ENCODE measurements at regions not wholly inside any gene's neighbourhood (a gene's known extent, or its start where the extent isn't known, plus 50 kb on each side); places are given as distances from the start of the nearest gene placed in this dataset.

DNA sequence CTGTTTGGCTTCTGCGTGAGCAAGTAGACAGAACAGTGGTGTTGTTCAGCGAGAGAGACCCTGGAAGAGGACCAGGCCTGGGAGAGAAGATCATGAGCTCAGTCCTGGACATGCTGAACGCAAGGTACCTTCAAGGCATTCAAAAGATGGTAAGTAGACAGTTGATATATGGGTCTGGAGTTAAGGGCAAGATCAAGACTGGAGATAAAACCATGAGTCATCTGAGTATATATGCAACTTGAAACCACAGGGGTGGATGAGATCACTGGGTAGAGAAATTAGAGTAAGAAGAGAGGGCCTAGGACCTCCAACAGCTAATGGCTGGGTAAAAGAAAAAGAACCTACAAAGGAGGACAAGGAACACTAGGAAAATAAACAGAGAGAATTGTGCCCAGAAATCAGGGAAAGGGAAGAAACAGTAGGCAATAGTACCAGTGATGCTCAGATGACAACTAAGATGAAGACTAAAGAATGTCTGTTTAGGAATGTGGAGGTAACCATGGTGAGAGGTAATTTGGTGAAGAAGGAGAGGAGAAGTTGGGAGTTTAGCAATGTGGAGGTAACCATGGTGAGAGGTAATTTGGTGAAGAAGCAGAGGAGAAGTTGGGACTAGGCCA, 343.2 kb upstream of the ADAMTS9 start (continued):
- TF ChIP-seq, protein P1, sequence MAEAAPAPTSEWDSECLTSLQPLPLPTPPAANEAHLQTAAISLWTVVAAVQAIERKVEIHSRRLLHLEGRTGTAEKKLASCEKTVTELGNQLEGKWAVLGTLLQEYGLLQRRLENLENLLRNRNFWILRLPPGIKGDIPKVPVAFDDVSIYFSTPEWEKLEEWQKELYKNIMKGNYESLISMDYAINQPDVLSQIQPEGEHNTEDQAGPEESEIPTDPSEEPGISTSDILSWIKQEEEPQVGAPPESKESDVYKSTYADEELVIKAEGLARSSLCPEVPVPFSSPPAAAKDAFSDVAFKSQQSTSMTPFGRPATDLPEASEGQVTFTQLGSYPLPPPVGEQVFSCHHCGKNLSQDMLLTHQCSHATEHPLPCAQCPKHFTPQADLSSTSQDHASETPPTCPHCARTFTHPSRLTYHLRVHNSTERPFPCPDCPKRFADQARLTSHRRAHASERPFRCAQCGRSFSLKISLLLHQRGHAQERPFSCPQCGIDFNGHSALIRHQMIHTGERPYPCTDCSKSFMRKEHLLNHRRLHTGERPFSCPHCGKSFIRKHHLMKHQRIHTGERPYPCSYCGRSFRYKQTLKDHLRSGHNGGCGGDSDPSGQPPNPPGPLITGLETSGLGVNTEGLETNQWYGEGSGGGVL (tag by site-specific recombination; IDR thresholded peaks at IDR 0.05): peak; percentile 60
- TF ChIP-seq, protein P2, sequence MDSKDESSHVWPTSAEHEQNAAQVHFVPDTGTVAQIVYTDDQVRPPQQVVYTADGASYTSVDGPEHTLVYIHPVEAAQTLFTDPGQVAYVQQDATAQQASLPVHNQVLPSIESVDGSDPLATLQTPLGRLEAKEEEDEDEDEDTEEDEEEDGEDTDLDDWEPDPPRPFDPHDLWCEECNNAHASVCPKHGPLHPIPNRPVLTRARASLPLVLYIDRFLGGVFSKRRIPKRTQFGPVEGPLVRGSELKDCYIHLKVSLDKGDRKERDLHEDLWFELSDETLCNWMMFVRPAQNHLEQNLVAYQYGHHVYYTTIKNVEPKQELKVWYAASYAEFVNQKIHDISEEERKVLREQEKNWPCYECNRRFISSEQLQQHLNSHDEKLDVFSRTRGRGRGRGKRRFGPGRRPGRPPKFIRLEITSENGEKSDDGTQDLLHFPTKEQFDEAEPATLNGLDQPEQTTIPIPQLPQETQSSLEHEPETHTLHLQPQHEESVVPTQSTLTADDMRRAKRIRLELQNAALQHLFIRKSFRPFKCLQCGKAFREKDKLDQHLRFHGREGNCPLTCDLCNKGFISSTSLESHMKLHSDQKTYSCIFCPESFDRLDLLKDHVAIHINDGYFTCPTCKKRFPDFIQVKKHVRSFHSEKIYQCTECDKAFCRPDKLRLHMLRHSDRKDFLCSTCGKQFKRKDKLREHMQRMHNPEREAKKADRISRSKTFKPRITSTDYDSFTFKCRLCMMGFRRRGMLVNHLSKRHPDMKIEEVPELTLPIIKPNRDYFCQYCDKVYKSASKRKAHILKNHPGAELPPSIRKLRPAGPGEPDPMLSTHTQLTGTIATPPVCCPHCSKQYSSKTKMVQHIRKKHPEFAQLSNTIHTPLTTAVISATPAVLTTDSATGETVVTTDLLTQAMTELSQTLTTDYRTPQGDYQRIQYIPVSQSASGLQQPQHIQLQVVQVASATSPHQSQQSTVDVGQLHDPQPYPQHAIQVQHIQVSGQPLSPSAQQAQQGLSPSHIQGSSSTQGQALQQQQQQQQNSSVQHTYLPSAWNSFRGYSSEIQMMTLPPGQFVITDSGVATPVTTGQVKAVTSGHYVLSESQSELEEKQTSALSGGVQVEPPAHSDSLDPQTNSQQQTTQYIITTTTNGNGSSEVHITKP (tag by site-specific recombination; IDR thresholded peaks at IDR 0.05): peak; percentile 43; the same call in 1 of the 2 replicates
- TF ChIP-seq ZNF394 (tag by site-specific recombination; IDR thresholded peaks at IDR 0.05; ENCODE audit: borderline replicate concordance) (0 out of 2 replicates have a peak, but pooled peaks have one; percentile 12), ZNF24 (tag by site-specific recombination; IDR thresholded peaks at IDR 0.05) (0 out of 2 replicates have a peak, but pooled peaks have one; percentile 32), ZEB2 (tag by site-specific recombination; IDR thresholded peaks at IDR 0.05) (peak; percentile 81), ZXDB (tag by site-specific recombination; IDR thresholded peaks at IDR 0.05) (peak; percentile 80), TRIM28 (IDR thresholded peaks at IDR 0.05; ENCODE audit: borderline replicate concordance, low read length) (peak; percentile 86; the same call in 1 of the 2 replicates), ZNF600 (tag by site-specific recombination; IDR thresholded peaks at IDR 0.05) (peak; percentile 44; the same call in 1 of the 2 replicates), ZNF335 (tag by site-specific recombination; conservative IDR thresholded peaks at IDR 0.05) (0 out of 2 replicates have a peak, but pooled peaks have one; percentile 17), ZNF48 (tag by site-specific recombination; IDR thresholded peaks at IDR 0.05) (no peak), IKZF3 (tag by site-specific recombination; IDR thresholded peaks at IDR 0.05) (0 out of 2 replicates have a peak, but pooled peaks have one; percentile 20), ZNF175 (tag by site-specific recombination; IDR thresholded peaks at IDR 0.05) (no peak), ZNF366 (tag by site-specific recombination; conservative IDR thresholded peaks at IDR 0.05) (peak; percentile 53; the same call in 1 of the 2 replicates), GLIS1 (tag by site-specific recombination; IDR thresholded peaks at IDR 0.05) (peak; percentile 72), ZNF843 (tag by site-specific recombination; IDR thresholded peaks at IDR 0.05) (peak; percentile 83), ZNF324 (tag by site-specific recombination; IDR thresholded peaks at IDR 0.05) (peak; percentile 64; the same call in 1 of the 2 replicates), PRDM1 (tag by site-specific recombination; IDR thresholded peaks at IDR 0.05) (peak; percentile 49; the same call in 1 of the 2 replicates), SCRT1 (tag by site-specific recombination; IDR thresholded peaks at IDR 0.05; ENCODE audit: borderline replicate concordance) (no peak), MEIS1 (CRISPR knock-in tag; IDR thresholded peaks at IDR 0.05; ENCODE audit: borderline replicate concordance) (peak; percentile 77; the same call in 1 of the 2 replicates)
- TF ChIP-seq, protein P3, sequence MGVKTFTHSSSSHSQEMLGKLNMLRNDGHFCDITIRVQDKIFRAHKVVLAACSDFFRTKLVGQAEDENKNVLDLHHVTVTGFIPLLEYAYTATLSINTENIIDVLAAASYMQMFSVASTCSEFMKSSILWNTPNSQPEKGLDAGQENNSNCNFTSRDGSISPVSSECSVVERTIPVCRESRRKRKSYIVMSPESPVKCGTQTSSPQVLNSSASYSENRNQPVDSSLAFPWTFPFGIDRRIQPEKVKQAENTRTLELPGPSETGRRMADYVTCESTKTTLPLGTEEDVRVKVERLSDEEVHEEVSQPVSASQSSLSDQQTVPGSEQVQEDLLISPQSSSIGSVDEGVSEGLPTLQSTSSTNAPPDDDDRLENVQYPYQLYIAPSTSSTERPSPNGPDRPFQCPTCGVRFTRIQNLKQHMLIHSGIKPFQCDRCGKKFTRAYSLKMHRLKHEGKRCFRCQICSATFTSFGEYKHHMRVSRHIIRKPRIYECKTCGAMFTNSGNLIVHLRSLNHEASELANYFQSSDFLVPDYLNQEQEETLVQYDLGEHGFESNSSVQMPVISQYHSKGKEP (tag by site-specific recombination; IDR thresholded peaks at IDR 0.05): 0 out of 2 replicates have a peak, but pooled peaks have one; percentile 12
- TF ChIP-seq, protein P4, sequence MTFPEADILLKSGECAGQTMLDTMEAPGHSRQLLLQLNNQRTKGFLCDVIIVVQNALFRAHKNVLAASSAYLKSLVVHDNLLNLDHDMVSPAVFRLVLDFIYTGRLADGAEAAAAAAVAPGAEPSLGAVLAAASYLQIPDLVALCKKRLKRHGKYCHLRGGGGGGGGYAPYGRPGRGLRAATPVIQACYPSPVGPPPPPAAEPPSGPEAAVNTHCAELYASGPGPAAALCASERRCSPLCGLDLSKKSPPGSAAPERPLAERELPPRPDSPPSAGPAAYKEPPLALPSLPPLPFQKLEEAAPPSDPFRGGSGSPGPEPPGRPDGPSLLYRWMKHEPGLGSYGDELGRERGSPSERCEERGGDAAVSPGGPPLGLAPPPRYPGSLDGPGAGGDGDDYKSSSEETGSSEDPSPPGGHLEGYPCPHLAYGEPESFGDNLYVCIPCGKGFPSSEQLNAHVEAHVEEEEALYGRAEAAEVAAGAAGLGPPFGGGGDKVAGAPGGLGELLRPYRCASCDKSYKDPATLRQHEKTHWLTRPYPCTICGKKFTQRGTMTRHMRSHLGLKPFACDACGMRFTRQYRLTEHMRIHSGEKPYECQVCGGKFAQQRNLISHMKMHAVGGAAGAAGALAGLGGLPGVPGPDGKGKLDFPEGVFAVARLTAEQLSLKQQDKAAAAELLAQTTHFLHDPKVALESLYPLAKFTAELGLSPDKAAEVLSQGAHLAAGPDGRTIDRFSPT (tag by site-specific recombination; IDR thresholded peaks at IDR 0.05): peak; percentile 77
- TF ChIP-seq, protein P5, sequence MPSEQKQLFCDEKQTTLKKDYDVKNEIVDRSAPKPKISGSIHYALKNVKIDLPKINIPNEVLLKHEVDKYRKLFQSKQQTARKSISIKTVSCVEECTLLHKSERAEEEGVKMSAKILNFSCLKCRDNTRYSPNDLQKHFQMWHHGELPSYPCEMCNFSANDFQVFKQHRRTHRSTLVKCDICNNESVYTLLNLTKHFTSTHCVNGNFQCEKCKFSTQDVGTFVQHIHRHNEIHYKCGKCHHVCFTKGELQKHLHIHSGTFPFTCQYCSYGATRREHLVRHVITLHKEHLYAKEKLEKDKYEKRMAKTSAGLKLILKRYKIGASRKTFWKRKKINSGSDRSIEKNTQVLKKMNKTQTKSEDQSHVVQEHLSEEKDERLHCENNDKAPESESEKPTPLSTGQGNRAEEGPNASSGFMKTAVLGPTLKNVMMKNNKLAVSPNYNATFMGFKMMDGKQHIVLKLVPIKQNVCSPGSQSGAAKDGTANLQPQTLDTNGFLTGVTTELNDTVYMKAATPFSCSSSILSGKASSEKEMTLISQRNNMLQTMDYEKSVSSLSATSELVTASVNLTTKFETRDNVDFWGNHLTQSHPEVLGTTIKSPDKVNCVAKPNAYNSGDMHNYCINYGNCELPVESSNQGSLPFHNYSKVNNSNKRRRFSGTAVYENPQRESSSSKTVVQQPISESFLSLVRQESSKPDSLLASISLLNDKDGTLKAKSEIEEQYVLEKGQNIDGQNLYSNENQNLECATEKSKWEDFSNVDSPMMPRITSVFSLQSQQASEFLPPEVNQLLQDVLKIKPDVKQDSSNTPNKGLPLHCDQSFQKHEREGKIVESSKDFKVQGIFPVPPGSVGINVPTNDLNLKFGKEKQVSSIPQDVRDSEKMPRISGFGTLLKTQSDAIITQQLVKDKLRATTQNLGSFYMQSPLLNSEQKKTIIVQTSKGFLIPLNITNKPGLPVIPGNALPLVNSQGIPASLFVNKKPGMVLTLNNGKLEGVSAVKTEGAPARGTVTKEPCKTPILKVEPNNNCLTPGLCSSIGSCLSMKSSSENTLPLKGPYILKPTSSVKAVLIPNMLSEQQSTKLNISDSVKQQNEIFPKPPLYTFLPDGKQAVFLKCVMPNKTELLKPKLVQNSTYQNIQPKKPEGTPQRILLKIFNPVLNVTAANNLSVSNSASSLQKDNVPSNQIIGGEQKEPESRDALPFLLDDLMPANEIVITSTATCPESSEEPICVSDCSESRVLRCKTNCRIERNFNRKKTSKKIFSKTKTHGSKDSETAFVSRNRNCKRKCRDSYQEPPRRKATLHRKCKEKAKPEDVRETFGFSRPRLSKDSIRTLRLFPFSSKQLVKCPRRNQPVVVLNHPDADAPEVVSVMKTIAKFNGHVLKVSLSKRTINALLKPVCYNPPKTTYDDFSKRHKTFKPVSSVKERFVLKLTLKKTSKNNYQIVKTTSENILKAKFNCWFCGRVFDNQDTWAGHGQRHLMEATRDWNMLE (tag by site-specific recombination; conservative IDR thresholded peaks at IDR 0.05; ENCODE audit: low read depth): peak; percentile 31; the same call in 1 of the 2 replicates
- TF ChIP-seq, protein P6, sequence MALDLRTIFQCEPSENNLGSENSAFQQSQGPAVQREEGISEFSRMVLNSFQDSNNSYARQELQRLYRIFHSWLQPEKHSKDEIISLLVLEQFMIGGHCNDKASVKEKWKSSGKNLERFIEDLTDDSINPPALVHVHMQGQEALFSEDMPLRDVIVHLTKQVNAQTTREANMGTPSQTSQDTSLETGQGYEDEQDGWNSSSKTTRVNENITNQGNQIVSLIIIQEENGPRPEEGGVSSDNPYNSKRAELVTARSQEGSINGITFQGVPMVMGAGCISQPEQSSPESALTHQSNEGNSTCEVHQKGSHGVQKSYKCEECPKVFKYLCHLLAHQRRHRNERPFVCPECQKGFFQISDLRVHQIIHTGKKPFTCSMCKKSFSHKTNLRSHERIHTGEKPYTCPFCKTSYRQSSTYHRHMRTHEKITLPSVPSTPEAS (tag by site-specific recombination; IDR thresholded peaks at IDR 0.05): 0 out of 2 replicates have a peak, but pooled peaks have one; percentile 9

All from HEK293 (cell line).